ENCODE measurements at regions not wholly inside any gene's neighbourhood (a gene's known extent, or its start where the extent isn't known, plus 50 kb on each side); places are given as distances from the start of the nearest gene placed in this dataset.
"Not testable (repeated sequence)": the region's sequence is repeated elsewhere in the genome, so short reads cannot be mapped to it uniquely, and the experiment has no call there.

GRCh38 chr6:1445650-1446330 is 56.4 kb downstream of the FOXF2 start:
- no peak for DNase-seq (ENCODE audit: low read depth in 2 of 2)

GRCh38 chr6:1449896-1450295 is 60.5 kb downstream of the FOXF2 start:
- no peak for DNase-seq (ENCODE audit: low read depth in 2 of 2)

GRCh38 chr6:1453024-1453423 is 63.6 kb downstream of the FOXF2 start:
- no peak for DNase-seq (ENCODE audit: low read depth in 2 of 2)

GRCh38 chr6:1456816-1457215 is 67.4 kb downstream of the FOXF2 start:
- DNase-seq (ENCODE audit: low read depth in 2 of 2), result not testable (repeated sequence)

- no peak for DNase-seq (ENCODE audit: low read depth in 2 of 2)
Observed at GRCh38 chr6:1461207-1461606, 71.8 kb downstream of the FOXF2 start.

GRCh38 chr6:1461736-1462135 is 72.4 kb downstream of the FOXF2 start:
- no peak for DNase-seq (ENCODE audit: low read depth in 2 of 2)

GRCh38 chr6:1463275-1463674 is 73.9 kb downstream of the FOXF2 start:
- no peak for DNase-seq (ENCODE audit: low read depth in 2 of 2)

- no peak for DNase-seq (ENCODE audit: low read depth in 2 of 2)
Observed at GRCh38 chr6:1463751-1464426, 74.5 kb downstream of the FOXF2 start.

- no peak for DNase-seq (ENCODE audit: low read depth in 2 of 2)
Observed at GRCh38 chr6:1464781-1465370, 75.5 kb downstream of the FOXF2 start.

- DNase-seq (ENCODE audit: low read depth in 2 of 2), result no peak
Observed at GRCh38 chr6:1468126-1468525, 78.8 kb downstream of the FOXF2 start.

- no peak for DNase-seq (ENCODE audit: low read depth in 2 of 2)
Observed at GRCh38 chr6:1470040-1470439, 80.7 kb downstream of the FOXF2 start.

GRCh38 chr6:1472643-1473042 is 83.3 kb downstream of the FOXF2 start:
- no peak for DNase-seq (ENCODE audit: low read depth in 2 of 2)

- DNase-seq (ENCODE audit: low read depth in 2 of 2), result no peak
Observed at GRCh38 chr6:1473166-1473565, 83.8 kb downstream of the FOXF2 start.

GRCh38 chr6:1473598-1473997 is 84.2 kb downstream of the FOXF2 start:
- DNase-seq (ENCODE audit: low read depth in 2 of 2), result no peak

- no peak for DNase-seq (ENCODE audit: low read depth in 2 of 2)
Observed at GRCh38 chr6:1474205-1474604, 84.8 kb downstream of the FOXF2 start.

GRCh38 chr6:1475174-1475573 is 85.8 kb downstream of the FOXF2 start:
- DNase-seq (ENCODE audit: low read depth in 2 of 2), result no peak

GRCh38 chr6:1477432-1478090 is 88.2 kb downstream of the FOXF2 start:
- no peak for DNase-seq (ENCODE audit: low read depth in 2 of 2)

GRCh38 chr6:1478163-1478826 is 88.9 kb downstream of the FOXF2 start:
- not testable (repeated sequence) for DNase-seq (ENCODE audit: low read depth in 2 of 2)

GRCh38 chr6:1479095-1479494 is 89.7 kb downstream of the FOXF2 start:
- DNase-seq (ENCODE audit: low read depth in 2 of 2), result no peak

- DNase-seq (ENCODE audit: low read depth in 2 of 2), result no peak
Observed at GRCh38 chr6:1479601-1480221, 90.3 kb downstream of the FOXF2 start.

- DNase-seq (ENCODE audit: low read depth in 2 of 2), result no peak
Observed at GRCh38 chr6:1481286-1481685, 91.9 kb downstream of the FOXF2 start.
